CD4-positive, CD25-positive, alpha-beta regulatory T cell (primary cell): ENCODE measurements at regions not wholly inside any gene's neighbourhood (a gene's known extent, or its start where the extent isn't known, plus 50 kb on each side); places are given as distances from the start of the nearest gene placed in this dataset.

ENCODE experiments used
- ATAC-seq, 2 donors: fragments of 150-1000 bp; cut with Tn5 transposase; one replicate each; pipeline ENCODE4 v1.10.0; 2021; ENCODE audit warnings: low read depth in 2 of 2, moderate number of reproducible peaks in 2 of 2, moderate library complexity in 1 of 2
- DNase-seq, 3 donors: peaks; one replicate each; pipeline versions ENCODE4 v3.0.0 to v3.0.0-alpha.2; 2012 to 2022; ENCODE audit warnings: mixed read lengths in 1 of 3
- H3K27ac ChIP-seq: one replicate; pipeline ENCODE4 v1.7.0; 2013; ENCODE audit warnings: mild to moderate bottlenecking, low read length; ENCODE audit not compliant: insufficient read depth, poor library complexity, severe bottlenecking
- H3K27me3 ChIP-seq: one replicate; pipeline ENCODE4 v1.7.0; 2013; ENCODE audit warnings: low read length; ENCODE audit not compliant: control insufficient read depth, insufficient read depth
- H3K36me3 ChIP-seq: one replicate; pipeline ENCODE4 v1.7.0; 2013; ENCODE audit warnings: mild to moderate bottlenecking, low read length, moderate library complexity; ENCODE audit not compliant: control insufficient read depth, insufficient read depth
- H3K4me1 ChIP-seq: 2 replicates; pipeline ENCODE4 v1.7.0; 2013; ENCODE audit warnings: mild to moderate bottlenecking, low read length; ENCODE audit not compliant: insufficient read depth, control insufficient read depth, poor library complexity, severe bottlenecking
- H3K4me3 ChIP-seq: one replicate; pipeline ENCODE4 v1.7.0; 2013; ENCODE audit warnings: low read depth, mild to moderate bottlenecking, low read length, moderate library complexity
- H3K9me3 ChIP-seq, 2 experiments: 1 replicate in 1 of 2; 2 replicates in 1 of 2; pipeline ENCODE4 v1.7.0; 2013; ENCODE audit warnings: low read length in 2 of 2, mild to moderate bottlenecking in 1 of 2, moderate library complexity in 1 of 2; ENCODE audit not compliant: control insufficient read depth in 2 of 2
- H3K27ac Mint-ChIP-seq, 3 donors: one replicate each; pipeline ENCODE4 v1.8.0; 2020 to 2022; ENCODE audit warnings: mild to moderate bottlenecking in 3 of 3, mixed read lengths in 3 of 3, moderate library complexity in 2 of 3
- H3K27me3 Mint-ChIP-seq: one replicate; pipeline ENCODE4 v1.8.0; 2022; ENCODE audit warnings: mild to moderate bottlenecking, mixed read lengths
- H3K36me3 Mint-ChIP-seq: one replicate; pipeline ENCODE4 v1.8.0; 2020; ENCODE audit warnings: mixed read lengths
- H3K4me1 Mint-ChIP-seq, 4 donors: one replicate each; pipeline ENCODE4 v1.8.0; 2020 to 2022; ENCODE audit warnings: mixed read lengths in 4 of 4, mild to moderate bottlenecking in 1 of 4
- H3K4me3 Mint-ChIP-seq, 4 donors: one replicate each; pipeline ENCODE4 v1.8.0; 2020 to 2022; ENCODE audit warnings: mild to moderate bottlenecking in 4 of 4, mixed read lengths in 4 of 4, moderate library complexity in 3 of 4
- H3K9me3 Mint-ChIP-seq, 7 donors: one replicate each; pipeline ENCODE4 v1.8.0; 2020 to 2022; ENCODE audit warnings: mixed read lengths in 7 of 7, mild to moderate bottlenecking in 3 of 7, moderate library complexity in 2 of 7

DNA sequence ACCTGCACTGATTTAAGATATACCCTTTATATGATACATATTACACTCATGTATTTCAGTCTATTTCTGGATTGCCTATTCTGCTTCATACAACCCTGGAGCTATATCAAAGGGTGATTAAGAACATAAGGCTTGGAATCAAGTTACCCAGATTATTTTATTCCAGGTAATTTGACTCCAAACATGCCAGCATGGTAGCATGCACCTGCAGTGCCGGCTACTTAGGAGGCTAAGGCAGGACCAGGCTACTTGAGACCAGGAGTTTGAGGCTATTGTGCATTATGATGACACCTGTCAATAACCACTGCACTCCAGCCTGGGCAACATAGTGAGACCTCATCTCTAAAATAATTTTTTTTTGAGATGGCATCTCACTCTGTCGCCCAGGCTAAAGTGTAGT lies 50.4 kb upstream of the NEO1 start:
- H3K27ac ChIP-seq: no peak overlapping the region
- no peaks in the 10 kb centered on the region for H3K4me1 ChIP-seq
- no peaks in the 10 kb centered on the region for H3K9me3 ChIP-seq
- H3K27me3 Mint-ChIP-seq: peaks cover 20% of the 10 kb centered on the region
- ATAC-seq (no peak), DNase-seq (no peak)
- H3K4me1 Mint-ChIP-seq: peaks cover 0 to 6% (median 0%) of the 10 kb centered on the region in 4 donors
- H3K27me3 ChIP-seq: no peaks in the 10 kb centered on the region
- no peaks in the 10 kb centered on the region for H3K36me3 ChIP-seq
- H3K36me3 Mint-ChIP-seq: no peaks in the 10 kb centered on the region
- H3K9me3 Mint-ChIP-seq: peaks cover 0 to 3% (median 0%) of the 10 kb centered on the region in 7 donors
- H3K4me3 ChIP-seq: no peak overlapping the region
- H3K4me3 Mint-ChIP-seq: no peak overlapping the region
- H3K27ac Mint-ChIP-seq: no peak overlapping the region

DNA sequence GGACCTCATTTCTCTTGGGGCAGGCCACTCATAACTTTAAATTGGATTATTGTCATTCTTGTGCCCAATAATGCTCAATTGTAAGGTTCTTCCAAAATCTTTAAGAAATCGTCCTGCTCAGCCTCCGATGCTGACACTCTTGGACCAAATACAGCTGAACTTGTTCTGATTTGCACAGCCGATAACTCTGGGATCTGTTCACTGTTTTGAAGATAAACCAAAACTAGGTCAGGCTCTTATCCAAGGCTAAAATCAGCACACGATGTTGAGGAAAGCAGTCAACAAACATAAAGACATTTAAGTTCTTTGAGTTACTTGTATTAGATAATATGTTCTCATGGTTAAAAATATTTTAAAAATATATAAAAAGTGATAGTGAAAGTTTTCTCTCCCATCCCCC lies 52.0 kb upstream of the NEO1 start:
- no peak overlapping the region for H3K27ac Mint-ChIP-seq
- no peak for ATAC-seq
- H3K4me3 Mint-ChIP-seq: no peak overlapping the region

DNA sequence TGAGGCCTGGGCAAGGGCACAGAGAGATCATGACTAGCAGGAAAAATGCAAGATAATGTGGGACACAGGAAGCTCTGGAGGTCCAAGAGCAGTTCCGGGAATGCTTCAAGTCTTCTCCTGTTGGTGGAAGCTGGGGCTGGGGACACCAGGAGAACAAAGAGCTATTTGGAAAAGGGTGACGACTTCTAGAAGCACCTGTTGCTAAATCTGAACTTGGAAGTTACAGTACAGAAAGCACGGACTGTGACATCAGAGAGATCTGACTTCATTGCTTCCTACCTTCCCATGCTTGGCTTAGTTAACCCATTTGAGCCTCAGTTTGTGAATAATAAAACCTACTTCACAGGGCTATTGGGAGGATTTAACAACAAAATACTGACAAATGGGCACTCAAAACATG lies 52.7 kb upstream of the NEO1 start:
- DNase-seq: no peak
- Histone ChIP-seq H3K27me3 (no peaks in the 10 kb centered on the region), H3K27ac (no peak overlapping the region), H3K9me3 (no peaks in the 10 kb centered on the region), H3K36me3 (no peaks in the 10 kb centered on the region), H3K4me1 (no peaks in the 10 kb centered on the region), H3K4me3 (no peak overlapping the region)
- ATAC-seq: no peak
- Mint-ChIP-seq H3K4me1 (peaks cover 0 to 6% (median 0%) of the 10 kb centered on the region in 4 donors), H3K9me3 (peaks cover 0 to 2% (median 0%) of the 10 kb centered on the region in 7 donors), H3K36me3 (no peaks in the 10 kb centered on the region), H3K4me3 (no peak overlapping the region), H3K27ac (no peak overlapping the region), H3K27me3 (peaks cover 22% of the 10 kb centered on the region)

More for the DNA sequence above, 52.0 kb upstream of the NEO1 start:
- Mint-ChIP-seq H3K9me3 (peaks cover 0 to 2% (median 0%) of the 10 kb centered on the region in 7 donors), H3K4me1 (peaks cover 0 to 6% (median 0%) of the 10 kb centered on the region in 4 donors), H3K27me3 (peaks cover 20% of the 10 kb centered on the region), H3K36me3 (no peaks in the 10 kb centered on the region)
- DNase-seq: no peak
- H3K9me3 ChIP-seq: no peaks in the 10 kb centered on the region
- no peak overlapping the region for H3K27ac ChIP-seq
- H3K27me3 ChIP-seq: no peaks in the 10 kb centered on the region
- no peaks in the 10 kb centered on the region for H3K36me3 ChIP-seq
- H3K4me3 ChIP-seq: no peak overlapping the region
- H3K4me1 ChIP-seq: no peaks in the 10 kb centered on the region

DNA sequence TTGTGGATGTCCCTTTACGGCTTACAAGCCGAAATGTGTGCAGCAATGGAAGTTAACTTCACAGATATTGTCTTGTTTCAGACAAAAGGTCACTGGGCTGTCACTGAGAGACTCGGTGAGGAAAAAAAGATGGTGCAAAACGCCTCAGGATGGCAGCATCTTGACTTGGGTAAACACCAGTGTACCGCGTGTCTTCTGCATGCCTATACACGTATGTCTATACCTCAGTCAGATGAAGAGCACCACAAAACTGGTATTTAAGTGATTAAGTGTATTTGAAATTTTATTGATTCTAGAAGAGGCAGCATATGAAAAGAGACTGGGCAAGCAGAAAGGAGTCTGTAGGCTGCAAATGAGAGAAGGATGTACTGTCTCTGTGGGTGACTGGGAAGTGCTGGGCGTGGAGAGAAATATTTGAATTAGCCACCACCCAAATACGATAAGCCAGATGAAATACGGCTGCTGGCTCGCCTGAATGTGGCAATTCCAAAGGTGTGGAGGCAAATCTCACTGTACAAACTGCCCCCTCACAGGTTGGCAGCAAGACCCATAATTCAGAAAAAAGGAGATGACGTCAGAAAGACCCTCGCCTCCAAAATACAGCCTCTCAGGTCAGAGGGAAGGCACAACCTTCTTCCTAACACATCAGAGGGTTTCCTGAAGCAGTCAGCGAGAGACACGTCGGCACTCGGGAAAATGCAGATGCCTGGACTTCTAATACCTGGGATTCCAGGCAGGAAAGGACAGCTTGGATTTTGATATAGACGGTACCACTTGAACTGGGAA lies 53.4 kb upstream of the NEO1 start:
- no peaks in the 10 kb centered on the region for H3K4me1 ChIP-seq
- ATAC-seq (no peak), DNase-seq (no peak)
- Mint-ChIP-seq H3K36me3 (no peaks in the 10 kb centered on the region), H3K4me1 (peaks cover 0 to 6% (median 0%) of the 10 kb centered on the region in 4 donors), H3K27me3 (peaks cover 29% of the 10 kb centered on the region), H3K9me3 (peaks cover 0 to 2% (median 0%) of the 10 kb centered on the region in 7 donors), H3K27ac (no peak overlapping the region), H3K4me3 (no peak overlapping the region)
- H3K4me3 ChIP-seq: no peak overlapping the region
- no peaks in the 10 kb centered on the region for H3K27me3 ChIP-seq
- no peak overlapping the region for H3K27ac ChIP-seq
- H3K9me3 ChIP-seq: no peaks in the 10 kb centered on the region
- H3K36me3 ChIP-seq: no peaks in the 10 kb centered on the region

DNA sequence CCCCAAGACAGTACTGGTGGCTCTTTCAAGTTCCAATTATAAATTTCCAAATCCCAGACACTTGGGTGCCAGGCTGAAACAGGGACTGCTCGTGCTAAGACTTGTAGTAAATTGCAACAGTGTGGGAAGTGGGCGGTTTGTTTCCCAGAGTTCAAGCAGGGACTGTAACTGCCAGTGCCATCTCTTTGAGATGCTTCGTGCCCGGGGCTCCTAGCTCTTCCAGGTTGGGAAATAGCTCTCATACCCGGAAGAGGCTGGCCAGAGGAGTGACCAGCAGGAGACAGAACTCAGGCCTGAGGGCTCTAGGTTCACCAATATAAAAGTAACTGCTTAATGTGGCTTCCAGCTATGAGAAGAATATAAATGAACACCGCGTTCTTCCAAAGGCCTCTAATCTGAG lies 54.0 kb upstream of the NEO1 start:
- H3K4me3 ChIP-seq: no peak overlapping the region
- Mint-ChIP-seq H3K4me1 (peaks cover 0 to 6% (median 0%) of the 10 kb centered on the region in 4 donors), H3K27ac (no peak overlapping the region), H3K27me3 (peaks cover 30% of the 10 kb centered on the region), H3K4me3 (no peak overlapping the region), H3K9me3 (peaks cover 0 to 2% (median 0%) of the 10 kb centered on the region in 7 donors), H3K36me3 (no peaks in the 10 kb centered on the region)
- H3K9me3 ChIP-seq: no peaks in the 10 kb centered on the region
- H3K4me1 ChIP-seq: no peaks in the 10 kb centered on the region
- no peak for DNase-seq
- no peaks in the 10 kb centered on the region for H3K36me3 ChIP-seq
- ATAC-seq: no peak
- H3K27me3 ChIP-seq: no peaks in the 10 kb centered on the region
- no peak overlapping the region for H3K27ac ChIP-seq

DNA sequence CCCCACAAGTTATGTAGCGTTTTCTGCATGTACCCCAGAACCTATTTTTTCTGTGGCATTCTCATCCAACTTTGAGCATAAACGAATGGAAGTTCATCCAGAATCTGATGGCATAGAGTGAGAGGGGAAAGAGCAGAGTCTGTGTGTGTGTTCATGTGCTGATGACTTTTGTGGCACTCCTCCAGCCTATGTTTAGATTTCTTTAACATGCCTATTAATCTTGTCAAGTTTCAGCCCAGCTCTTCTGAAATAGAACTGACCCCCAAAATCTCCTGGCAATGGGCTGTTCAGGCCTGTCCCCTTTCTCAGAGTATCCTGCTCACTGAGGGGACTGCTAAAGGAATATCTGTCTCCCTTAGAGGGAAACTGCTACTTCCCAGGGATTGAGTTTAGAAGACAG lies 56.4 kb upstream of the NEO1 start:
- Mint-ChIP-seq H3K4me3 (no peak overlapping the region), H3K36me3 (no peaks in the 10 kb centered on the region), H3K27me3 (peaks cover 21% of the 10 kb centered on the region), H3K4me1 (peaks cover 0 to 6% (median 0%) of the 10 kb centered on the region in 4 donors), H3K27ac (no peak overlapping the region), H3K9me3 (peaks cover 0 to 2% (median 0%) of the 10 kb centered on the region in 7 donors)
- no peak for DNase-seq
- ATAC-seq: no peak
- Histone ChIP-seq H3K27ac (no peak overlapping the region), H3K27me3 (no peaks in the 10 kb centered on the region), H3K9me3 (no peaks in the 10 kb centered on the region), H3K4me3 (no peak overlapping the region), H3K36me3 (no peaks in the 10 kb centered on the region), H3K4me1 (no peaks in the 10 kb centered on the region)

DNA sequence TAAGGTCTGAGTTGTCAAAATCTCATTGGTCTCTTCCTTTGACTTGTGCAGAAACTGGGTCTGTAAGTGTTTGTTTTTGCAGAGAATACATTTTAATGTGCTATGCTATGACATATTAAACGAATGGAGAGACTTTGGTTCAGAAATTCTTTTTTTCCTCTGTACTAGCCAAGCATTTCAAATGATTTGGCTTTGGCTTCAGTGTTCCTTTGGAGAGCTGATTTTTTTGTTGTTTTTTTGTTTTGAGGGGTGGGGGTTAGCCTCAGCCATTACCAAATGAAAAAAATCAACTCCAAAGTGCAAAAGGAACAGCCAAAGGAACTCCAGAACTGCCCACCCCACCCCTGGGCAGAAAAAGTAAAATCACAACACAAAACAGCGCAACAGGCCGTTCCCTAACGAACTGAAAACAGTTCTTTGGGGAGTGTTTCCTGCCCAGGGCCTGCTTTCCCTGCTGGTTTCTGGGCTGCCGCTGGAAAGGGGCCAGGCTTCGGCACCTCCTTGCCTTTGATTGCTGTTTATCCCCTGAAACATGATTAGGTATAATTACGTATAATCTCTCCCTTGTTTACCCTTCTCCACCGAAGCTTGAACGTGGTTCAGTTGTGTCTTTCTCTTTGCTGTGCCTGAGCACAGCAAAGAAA lies 57.6 kb upstream of the NEO1 start:
- ATAC-seq: no peak
- H3K4me1 Mint-ChIP-seq: peaks cover 0 to 6% (median 0%) of the 10 kb centered on the region in 4 donors
- Histone ChIP-seq H3K27me3 (no peaks in the 10 kb centered on the region), H3K4me3 (no peak overlapping the region), H3K4me1 (no peaks in the 10 kb centered on the region), H3K9me3 (no peaks in the 10 kb centered on the region), H3K27ac (no peak overlapping the region), H3K36me3 (no peaks in the 10 kb centered on the region)
- no peaks in the 10 kb centered on the region for H3K36me3 Mint-ChIP-seq
- no peak overlapping the region for H3K4me3 Mint-ChIP-seq
- peaks cover 17% of the 10 kb centered on the region for H3K27me3 Mint-ChIP-seq
- H3K27ac Mint-ChIP-seq: no peak overlapping the region
- no peak for DNase-seq
- peaks cover 0 to 2% (median 0%) of the 10 kb centered on the region in 7 donors for H3K9me3 Mint-ChIP-seq
